ENCODE measurements at regions not wholly inside any gene's neighbourhood (a gene's known extent, or its start where the extent isn't known, plus 50 kb on each side); places are given as distances from the start of the nearest gene placed in this dataset.

GRCh38 chr16:5895976-5896375 is 798.4 kb upstream of the EEF2KMT start:
- TF ChIP-seq POLR2A (IDR thresholded peaks at IDR 0.05), result no peak
- TF ChIP-seq CTCF (IDR thresholded peaks at IDR 0.05), result no peak
- TF ChIP-seq POLR2AphosphoS5 (IDR thresholded peaks at IDR 0.05), result no peak

Data from breast epithelium (tissue), 3 donors.